ENCODE measurements at regions not wholly inside any gene's neighbourhood (a gene's known extent, or its start where the extent isn't known, plus 50 kb on each side); places are given as distances from the start of the nearest gene placed in this dataset.
"Not testable (repeated sequence)": the region's sequence is repeated elsewhere in the genome, so short reads cannot be mapped to it uniquely, and the experiment has no call there.

- no peak for DNase-seq
Observed at GRCh38 chr2:22454826-22455485, 930.0 kb upstream of the KLHL29 start.

GRCh38 chr2:22458440-22458839, 926.5 kb upstream of the KLHL29 start:
- no peak for DNase-seq

GRCh38 chr2:22475103-22475502, 909.9 kb upstream of the KLHL29 start:
- not testable (repeated sequence) for DNase-seq

GRCh38 chr2:22478329-22478728, 906.6 kb upstream of the KLHL29 start:
- no peak for DNase-seq

- DNase-seq: no peak
Observed at GRCh38 chr2:22481486-22482259, 903.3 kb upstream of the KLHL29 start.

- no peak for DNase-seq
Observed at GRCh38 chr2:22483036-22483435, 901.9 kb upstream of the KLHL29 start.

GRCh38 chr2:22485486-22485885, 899.5 kb upstream of the KLHL29 start:
- DNase-seq: no peak

- DNase-seq: no peak
Observed at GRCh38 chr2:22486343-22486742, 898.6 kb upstream of the KLHL29 start.

- DNase-seq: no peak
Observed at GRCh38 chr2:22487036-22487435, 897.9 kb upstream of the KLHL29 start.

GRCh38 chr2:22487541-22487940, 897.4 kb upstream of the KLHL29 start:
- no peak for DNase-seq

GRCh38 chr2:22491442-22491841, 893.5 kb upstream of the KLHL29 start:
- no peak for DNase-seq

- no peak for DNase-seq
Observed at GRCh38 chr2:22494156-22494555, 890.8 kb upstream of the KLHL29 start.

- no peak for DNase-seq
Observed at GRCh38 chr2:22497064-22497463, 887.9 kb upstream of the KLHL29 start.

GRCh38 chr2:22497789-22498188, 887.2 kb upstream of the KLHL29 start:
- DNase-seq: no peak

GRCh38 chr2:22499082-22499839, 885.7 kb upstream of the KLHL29 start:
- DNase-seq: no peak

GRCh38 chr2:22500555-22500935, 884.4 kb upstream of the KLHL29 start:
- no peak for DNase-seq

- no peak for DNase-seq
Observed at GRCh38 chr2:22501851-22502250, 883.1 kb upstream of the KLHL29 start.

GRCh38 chr2:22513563-22513962, 871.4 kb upstream of the KLHL29 start:
- DNase-seq: no peak

- no peak for DNase-seq
Observed at GRCh38 chr2:22517141-22517540, 867.8 kb upstream of the KLHL29 start.

- DNase-seq: no peak
Observed at GRCh38 chr2:22518641-22519040, 866.3 kb upstream of the KLHL29 start.

- DNase-seq: no peak
Observed at GRCh38 chr2:22520369-22521288, 864.4 kb upstream of the KLHL29 start.

- no peak for DNase-seq
Observed at GRCh38 chr2:22521620-22522019, 863.4 kb upstream of the KLHL29 start.

- DNase-seq: no peak
Observed at GRCh38 chr2:22525681-22526080, 859.3 kb upstream of the KLHL29 start.
